ENCODE measurements at regions not wholly inside any gene's neighbourhood (a gene's known extent, or its start where the extent isn't known, plus 50 kb on each side); places are given as distances from the start of the nearest gene placed in this dataset.

- no peak for DNase-seq
Observed at GRCh38 chr14:44131861-44132260, 375.2 kb downstream of the FSCB start.

- no peak for DNase-seq
Observed at GRCh38 chr14:44113769-44114730, 393.0 kb downstream of the FSCB start.

GRCh38 chr14:44112774-44113460, 394.2 kb downstream of the FSCB start:
- DNase-seq: no peak

- no peak for DNase-seq
Observed at GRCh38 chr14:44109036-44109435, 398.0 kb downstream of the FSCB start.

GRCh38 chr14:44108601-44109000, 398.5 kb downstream of the FSCB start:
- no peak for DNase-seq

- no peak for DNase-seq
Observed at GRCh38 chr14:44107156-44107555, 399.9 kb downstream of the FSCB start.

GRCh38 chr14:44099743-44100488, 407.2 kb downstream of the FSCB start:
- DNase-seq: no peak

- DNase-seq: no peak
Observed at GRCh38 chr14:44081146-44081545, 425.9 kb downstream of the FSCB start.

GRCh38 chr14:44070046-44070445, 437.0 kb downstream of the FSCB start:
- DNase-seq: no peak

- no peak for DNase-seq
Observed at GRCh38 chr14:44053422-44053821, 453.7 kb downstream of the FSCB start.

GRCh38 chr14:44041700-44042099, 465.4 kb downstream of the FSCB start:
- DNase-seq: no peak

GRCh38 chr14:44040561-44040960, 466.5 kb downstream of the FSCB start:
- no peak for DNase-seq

- DNase-seq: no peak
Observed at GRCh38 chr14:44036248-44036647, 470.8 kb downstream of the FSCB start.

GRCh38 chr14:44035707-44036106, 471.4 kb downstream of the FSCB start:
- no peak for DNase-seq

GRCh38 chr14:44030831-44031383, 476.2 kb downstream of the FSCB start:
- no peak for DNase-seq

GRCh38 chr14:44029933-44030332, 477.1 kb downstream of the FSCB start:
- no peak for DNase-seq

GRCh38 chr14:44027397-44027796, 479.7 kb downstream of the FSCB start:
- DNase-seq: no peak

- DNase-seq: no peak
Observed at GRCh38 chr14:44010595-44010994, 496.5 kb downstream of the FSCB start.

GRCh38 chr14:44010071-44010470, 497.0 kb downstream of the FSCB start:
- no peak for DNase-seq

GRCh38 chr14:44009642-44010041, 497.4 kb downstream of the FSCB start:
- DNase-seq: no peak

- DNase-seq: no peak
Observed at GRCh38 chr14:43988989-43989388, 518.1 kb downstream of the FSCB start.

GRCh38 chr14:43983721-43984120, 523.4 kb downstream of the FSCB start:
- DNase-seq: no peak

GRCh38 chr14:43981135-43981768, 525.8 kb downstream of the FSCB start:
- no peak for DNase-seq
